PC-3 (cell line): ENCODE measurements at regions not wholly inside any gene's neighbourhood (a gene's known extent, or its start where the extent isn't known, plus 50 kb on each side); places are given as distances from the start of the nearest gene placed in this dataset.

Experiments
- ATAC-seq: fragments of 200-7000 bp; cut with Tn5 transposase; 2 replicates; pipeline ENCODE4 v1.9.1; 2020; ENCODE audit warnings: mild to moderate bottlenecking, moderate library complexity
- BruUV-seq: library from RNA; stranded (reverse); fragments of 400-500 nt; replicated peaks from 2 replicates; lab custom pipeline; 2021; lab: Mats Ljungman, UMichigan
- CTCF ChIA-PET: fragments of 300-600 bp; sonication (Branson Sonifier 250); formaldehyde crosslinking; loops from one replicate; lab custom pipeline; 2022; ENCODE audit warnings: antibody characterized with exemption; lab: Charles Lee
- POLR2A ChIA-PET: fragments of 300-600 bp; sonication (Branson Sonifier 250); formaldehyde crosslinking; loops from one replicate; lab custom pipeline; 2022; ENCODE audit warnings: antibody characterized with exemption; ENCODE audit not compliant: unreplicated experiment; lab: Charles Lee
- DNase-seq: peaks from one replicate; pipeline ENCODE4 v3.0.0-alpha.2; 2015
- H2AFZ ChIP-seq: fragments of 300-600 bp; sonication (generic); 2 replicates; pipeline ENCODE4 v1.6.0; 2016; ENCODE audit warnings: antibody characterized with exemption, low read length
- H3F3A ChIP-seq: fragments of 300-600 bp; sonication (generic); one replicate; pipeline ENCODE4 v1.6.0; 2017; ENCODE audit warnings: antibody characterized with exemption, low read length, control low read depth, mild to moderate bottlenecking; ENCODE audit not compliant: unreplicated experiment
- H3K27ac ChIP-seq: fragments of 300-600 bp; sonication (generic); 2 replicates; pipeline ENCODE4 v1.5.1; 2016; ENCODE audit warnings: mild to moderate bottlenecking, low read length
- H3K27me3 ChIP-seq: fragments of 300-600 bp; sonication (generic); 2 replicates; pipeline ENCODE4 v1.6.1; 2016; ENCODE audit warnings: low read length, mixed read lengths
- H3K36me3 ChIP-seq: fragments of 300-600 bp; sonication (generic); 2 replicates; pipeline ENCODE4 v1.6.1; 2016; ENCODE audit warnings: low read depth, mixed run types, low read length, mixed read lengths
- H3K4me1 ChIP-seq: fragments of 300-600 bp; sonication (generic); 2 replicates; pipeline ENCODE4 v1.5.1; 2016; ENCODE audit warnings: low read length; ENCODE audit not compliant: insufficient read depth
- H3K4me2 ChIP-seq: fragments of 300-600 bp; sonication (generic); 2 replicates; pipeline ENCODE4 v1.6.0; 2016; ENCODE audit warnings: low read length
- H3K4me3 ChIP-seq: fragments of 300-600 bp; sonication (generic); 2 replicates; pipeline ENCODE4 v1.5.1; 2016; ENCODE audit warnings: mild to moderate bottlenecking, low read length, mixed read lengths
- H3K79me2 ChIP-seq: fragments of 300-600 bp; sonication (generic); 2 replicates; pipeline ENCODE4 v1.6.1; 2017; ENCODE audit warnings: low read length, mixed read lengths
- H3K9ac ChIP-seq: fragments of 300-600 bp; sonication (generic); 2 replicates; pipeline ENCODE4 v1.6.0; 2016; ENCODE audit warnings: mild to moderate bottlenecking, low read length
- H3K9me2 ChIP-seq: fragments of 300-600 bp; sonication (generic); replicated peaks from 2 replicates; pipeline ENCODE4 v1.6.1; 2016; ENCODE audit warnings: mixed run types, low read length, mixed read lengths
- H3K9me3 ChIP-seq: fragments of 300-600 bp; sonication (generic); 2 replicates; pipeline ENCODE4 v1.6.1; 2016; ENCODE audit warnings: low read length, mixed read lengths
- H4K20me1 ChIP-seq: fragments of 300-600 bp; sonication (generic); 2 replicates; pipeline ENCODE4 v1.6.1; 2016; ENCODE audit warnings: low read length, mixed read lengths
- CTCF ChIP-seq: fragments of 300-600 bp; sonication (generic); conservative IDR thresholded peaks from 2 replicates; pipeline ENCODE4 v1.5.1; 2017; ENCODE audit warnings: antibody characterized with exemption, low read depth, mild to moderate bottlenecking, low read length
- EZH2 ChIP-seq: fragments of 300-600 bp; sonication (generic); IDR thresholded peaks from one replicate; pipeline ENCODE4 v1.6.1; 2017; ENCODE audit warnings: antibody characterized with exemption, mild to moderate bottlenecking, low read length; ENCODE audit not compliant: unreplicated experiment
- EZH2phosphoT487 ChIP-seq: fragments of 300-600 bp; sonication (generic); IDR thresholded peaks from 2 replicates; pipeline ENCODE4 v1.6.1; 2018; ENCODE audit warnings: mild to moderate bottlenecking, antibody characterized with exemption, low read length, borderline replicate concordance
- intact Hi-C: fragments of 100-400 bp; cut with micrococcal nuclease; formaldehyde crosslinking; loops from 2 replicates; pipeline ENCODE4 v1.9.0; 2023

- Histone ChIP-seq H3K4me1 (peaks cover 10% of the 10 kb centered on the region), H2AFZ (no peak overlapping the region)
These were observed 102.1 kb upstream of the WDR11 start for GRCh38 chr10:120749072-120749471.

GRCh38 chr10:120749856-120750566 lies 101.2 kb upstream of the WDR11 start:
- DNase-seq (no peak), ATAC-seq (no peak)
- intact Hi-C loops: no loop called here
- Histone ChIP-seq H3K4me1 (0 out of 2 replicates have a peak, but pooled peaks cover under 1% of the 10 kb centered on the region), H3K36me3 (no peaks in the 10 kb centered on the region), H3K27me3 (no peaks in the 10 kb centered on the region), H3K9me3 (no peaks in the 10 kb centered on the region), H3F3A (no peaks in the 10 kb centered on the region), H3K9ac (no peak overlapping the region), H4K20me1 (no peaks in the 10 kb centered on the region), H3K4me3 (no peak overlapping the region), H3K27ac (no peak overlapping the region), H2AFZ (no peak overlapping the region), H3K4me2 (no peak overlapping the region), H3K79me2 (no peaks in the 10 kb centered on the region), H3K9me2 (no peaks in the 10 kb centered on the region)
- BruUV-seq: no TSS peak
- CTCF ChIA-PET: no interaction called here
- TF ChIP-seq EZH2 (no peak), CTCF (no peak), EZH2phosphoT487 (no peak)
- POLR2A ChIA-PET: no interaction called here

More at GRCh38 chr10:120749072-120749471, 102.1 kb upstream of the WDR11 start:
- H3K9me2 ChIP-seq: no peaks in the 10 kb centered on the region
- TF ChIP-seq EZH2phosphoT487 (no peak), CTCF (no peak), EZH2 (no peak)
- H3K79me2 ChIP-seq: no peaks in the 10 kb centered on the region
- H4K20me1 ChIP-seq: no peaks in the 10 kb centered on the region
- DNase-seq: no peak
- H3K36me3 ChIP-seq: no peaks in the 10 kb centered on the region
- no peak overlapping the region for H3K4me2 ChIP-seq
- BruUV-seq: no TSS peak
- H3K27me3 ChIP-seq: no peaks in the 10 kb centered on the region
- CTCF ChIA-PET: no interaction called here
- H3F3A ChIP-seq: no peaks in the 10 kb centered on the region
- ATAC-seq: no peak
- POLR2A ChIA-PET: no interaction called here
- no peaks in the 10 kb centered on the region for H3K9me3 ChIP-seq
- intact Hi-C loops: no loop called here
- no peak overlapping the region for H3K9ac ChIP-seq
- H3K4me3 ChIP-seq: no peak overlapping the region
- H3K27ac ChIP-seq: no peak overlapping the region

GRCh38 chr10:120755771-120756170 lies 95.4 kb upstream of the WDR11 start:
- Histone ChIP-seq H3F3A (no peaks in the 10 kb centered on the region), H3K27me3 (no peaks in the 10 kb centered on the region), H3K4me2 (no peak overlapping the region), H3K36me3 (no peaks in the 10 kb centered on the region), H3K27ac (no peak overlapping the region), H3K9me2 (no peaks in the 10 kb centered on the region), H4K20me1 (no peaks in the 10 kb centered on the region), H3K79me2 (no peaks in the 10 kb centered on the region), H3K9me3 (no peaks in the 10 kb centered on the region), H2AFZ (no peak overlapping the region), H3K4me1 (no peaks in the 10 kb centered on the region), H3K9ac (no peak overlapping the region), H3K4me3 (no peak overlapping the region)
- no peak for ATAC-seq
- DNase-seq: no peak
- no TSS peak for BruUV-seq
- POLR2A ChIA-PET: no interaction called here
- intact Hi-C loops: no loop called here
- TF ChIP-seq CTCF: no peak
- no peak for TF ChIP-seq EZH2phosphoT487
- no peak for TF ChIP-seq EZH2
- CTCF ChIA-PET: no interaction called here
